Upper lobe of left lung (tissue), 6 donors: ENCODE measurements at regions not wholly inside any gene's neighbourhood (a gene's known extent, or its start where the extent isn't known, plus 50 kb on each side); places are given as distances from the start of the nearest gene placed in this dataset.

Experiments
- ATAC-seq, 2 donors: fragments of 200-7000 bp; cut with Tn5 transposase; one replicate each; pipeline ENCODE4 v1.9.1; 2022; ENCODE audit warnings: mild to moderate bottlenecking in 2 of 2, moderate library complexity in 2 of 2; ENCODE audit not compliant: low FRiP score in 2 of 2
- DNase-seq, 2 donors: peaks; one replicate each; pipeline ENCODE4 v3.0.0-alpha.2; 2019 to 2020
- H3K27ac ChIP-seq, 4 donors: fragments of 200-600 bp; sonication (generic); one replicate each; pipeline ENCODE4 v1.5.1; 2016 to 2019
- H3K27me3 ChIP-seq, 4 donors: fragments of 200-600 bp; sonication (generic); one replicate each; pipeline ENCODE4 v1.5.1; 2017 to 2019
- H3K36me3 ChIP-seq, 4 donors: fragments of 200-600 bp; sonication (generic); one replicate each; pipeline ENCODE4 v1.5.1; 2016 to 2019
- H3K4me1 ChIP-seq, 4 donors: fragments of 200-600 bp; sonication (generic); one replicate each; pipeline ENCODE4 v1.5.1; 2018 to 2019
- H3K4me3 ChIP-seq, 4 donors: fragments of 200-600 bp; sonication (generic); one replicate each; pipeline ENCODE4 v1.5.1; 2017 to 2019; ENCODE audit warnings: mild to moderate bottlenecking in 2 of 4, moderate library complexity in 1 of 4
- H3K9me3 ChIP-seq, 4 donors: fragments of 200-600 bp; sonication (generic); one replicate each; pipeline ENCODE4 v1.5.1; 2018 to 2019
- EP300 ChIP-seq, 4 donors: sonication (generic); formaldehyde crosslinking; IDR thresholded peaks; one replicate each; pipeline ENCODE4 v1.5.1; 2017; ENCODE audit warnings: antibody characterized with exemption in 4 of 4, control low read depth in 2 of 4
- POLR2A ChIP-seq, 4 donors: fragments of 450-650 bp; IDR thresholded peaks; one replicate each; pipeline ENCODE4 v1.5.1; 2016 to 2017; ENCODE audit warnings: antibody characterized with exemption in 4 of 4, mild to moderate bottlenecking in 2 of 4
- POLR2AphosphoS5 ChIP-seq, 2 donors: sonication (generic); formaldehyde crosslinking; IDR thresholded peaks; one replicate each; pipeline ENCODE4 v1.5.1; 2017; ENCODE audit warnings: antibody characterized with exemption in 2 of 2
- WGBS, 2 donors: methylation state at CpG; one replicate each; pipeline ENCODE4 v1.1.5; 2017 to 2018; 5-methylcytosine and 5-hydroxymethylcytosine counted together
- TF ChIP-seq, protein P1 (sequence below), 6 experiments: fragments of 450-650 bp in 4 of 6; fragments of 200-600 bp in 2 of 6; sonication (generic) in 2 of 6; IDR thresholded peaks; one replicate each; pipeline ENCODE4 v1.5.1; 2016 to 2019; ENCODE audit warnings: antibody characterized with exemption in 6 of 6
- donor health status: DM: no; HTN: no; CAD: no; lungs with moderate emphysema.
- donor health status: DM: no; HTN: yes; CAD: no; lungs with severe emphysema.

DNA sequence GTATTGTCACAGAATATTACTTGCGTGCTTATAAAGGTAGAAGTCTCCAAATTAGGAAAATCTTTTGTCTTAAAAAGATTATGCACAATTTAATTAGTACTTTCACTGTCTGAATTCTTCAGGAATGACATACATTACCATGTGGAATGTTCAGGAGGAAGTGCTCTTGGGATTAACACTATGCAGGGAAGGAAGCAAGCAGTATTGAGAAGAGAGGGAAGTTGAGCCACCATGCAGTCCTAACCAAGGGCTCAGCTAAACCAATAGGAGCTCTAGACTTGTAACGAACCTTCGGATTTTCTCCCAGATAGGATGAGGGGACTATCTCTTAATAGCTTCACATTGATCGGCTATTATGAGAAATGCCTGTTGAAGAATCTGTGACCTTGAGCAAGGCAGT, 918.4 kb upstream of the MANEA start:
- no peak for ATAC-seq
- WGBS, 2 donors, result 67 to 78% methylated on average over 4 of the region's 4 CpGs
- DNase-seq, result no peak
- H3K4me3 ChIP-seq, result no peak overlapping the region
- no peaks in the 10 kb centered on the region for H3K4me1 ChIP-seq
- H3K9me3 ChIP-seq, result peaks cover 0 to 4% (median 0%) of the 10 kb centered on the region in 4 donors
- TF ChIP-seq EP300 (IDR thresholded peaks at IDR 0.05), result no peak
- no peak for TF ChIP-seq POLR2A (IDR thresholded peaks at IDR 0.05)
- TF ChIP-seq POLR2AphosphoS5 (IDR thresholded peaks at IDR 0.05), result no peak
- TF ChIP-seq, protein P1, sequence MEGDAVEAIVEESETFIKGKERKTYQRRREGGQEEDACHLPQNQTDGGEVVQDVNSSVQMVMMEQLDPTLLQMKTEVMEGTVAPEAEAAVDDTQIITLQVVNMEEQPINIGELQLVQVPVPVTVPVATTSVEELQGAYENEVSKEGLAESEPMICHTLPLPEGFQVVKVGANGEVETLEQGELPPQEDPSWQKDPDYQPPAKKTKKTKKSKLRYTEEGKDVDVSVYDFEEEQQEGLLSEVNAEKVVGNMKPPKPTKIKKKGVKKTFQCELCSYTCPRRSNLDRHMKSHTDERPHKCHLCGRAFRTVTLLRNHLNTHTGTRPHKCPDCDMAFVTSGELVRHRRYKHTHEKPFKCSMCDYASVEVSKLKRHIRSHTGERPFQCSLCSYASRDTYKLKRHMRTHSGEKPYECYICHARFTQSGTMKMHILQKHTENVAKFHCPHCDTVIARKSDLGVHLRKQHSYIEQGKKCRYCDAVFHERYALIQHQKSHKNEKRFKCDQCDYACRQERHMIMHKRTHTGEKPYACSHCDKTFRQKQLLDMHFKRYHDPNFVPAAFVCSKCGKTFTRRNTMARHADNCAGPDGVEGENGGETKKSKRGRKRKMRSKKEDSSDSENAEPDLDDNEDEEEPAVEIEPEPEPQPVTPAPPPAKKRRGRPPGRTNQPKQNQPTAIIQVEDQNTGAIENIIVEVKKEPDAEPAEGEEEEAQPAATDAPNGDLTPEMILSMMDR (IDR thresholded peaks at IDR 0.05), result no peak
- H3K27ac ChIP-seq, result no peak overlapping the region
- H3K36me3 ChIP-seq, result no peaks in the 10 kb centered on the region
- no peaks in the 10 kb centered on the region for H3K27me3 ChIP-seq

DNA sequence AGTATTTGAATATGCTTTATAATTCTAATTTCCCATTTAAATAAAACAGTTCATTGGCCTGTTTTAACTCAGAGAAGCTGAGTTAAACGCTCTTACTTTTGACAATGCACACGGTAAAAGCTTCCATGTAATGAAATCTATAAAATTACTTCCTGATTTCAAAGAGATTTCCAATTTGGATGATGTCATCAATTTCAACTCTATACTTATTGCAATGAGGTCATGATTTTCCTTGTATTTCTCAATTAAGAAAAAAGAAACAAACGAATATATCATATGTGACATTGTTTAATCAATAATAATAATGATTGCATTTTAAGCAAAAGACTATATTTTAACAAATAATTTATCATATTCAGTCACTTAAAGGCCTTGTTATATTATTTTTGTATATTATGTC, 926.1 kb upstream of the MANEA start:
- DNase-seq (no peak), ATAC-seq (no peak)
- no peak overlapping the region for H3K27ac ChIP-seq
- no peak for TF ChIP-seq POLR2A (IDR thresholded peaks at IDR 0.05)
- no peak for TF ChIP-seq EP300 (IDR thresholded peaks at IDR 0.05)
- no peak for TF ChIP-seq POLR2AphosphoS5 (IDR thresholded peaks at IDR 0.05)
- TF ChIP-seq, protein P1 (IDR thresholded peaks at IDR 0.05), result no peak
- H3K36me3 ChIP-seq, result no peaks in the 10 kb centered on the region
- no peaks in the 10 kb centered on the region for H3K27me3 ChIP-seq
- WGBS, 2 donors, result 81 to 83% methylated on average over 3 of the region's 3 CpGs
- H3K4me1 ChIP-seq, result no peaks in the 10 kb centered on the region
- peaks cover 0 to 3% (median 0%) of the 10 kb centered on the region in 4 donors for H3K9me3 ChIP-seq
- H3K4me3 ChIP-seq, result no peak overlapping the region

DNA sequence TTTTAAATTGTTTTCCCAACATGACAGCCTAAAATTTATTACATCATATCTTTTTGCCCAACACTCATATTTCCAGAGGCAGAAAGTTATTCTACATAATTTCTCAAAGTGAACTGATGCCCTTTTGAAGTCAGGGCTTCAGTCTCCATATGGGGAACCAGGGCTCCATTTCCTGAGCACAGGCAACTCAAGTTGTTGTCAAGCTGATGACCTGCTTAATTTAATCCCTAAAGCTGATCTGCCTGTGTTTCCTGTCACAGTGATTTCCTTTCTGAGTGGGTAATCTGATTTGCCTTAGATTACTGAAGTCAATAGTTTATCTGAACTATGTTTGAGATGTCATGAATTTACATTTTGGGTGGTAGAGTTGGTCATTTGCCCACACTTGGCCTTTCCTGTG, 932.1 kb upstream of the MANEA start:
- TF ChIP-seq POLR2A (IDR thresholded peaks at IDR 0.05), result no peak
- TF ChIP-seq, protein P1 (IDR thresholded peaks at IDR 0.05), result no peak
- TF ChIP-seq POLR2AphosphoS5 (IDR thresholded peaks at IDR 0.05), result no peak
- TF ChIP-seq EP300 (IDR thresholded peaks at IDR 0.05), result no peak
- no peak for DNase-seq
- no peaks in the 10 kb centered on the region for H3K4me1 ChIP-seq
- no peaks in the 10 kb centered on the region for H3K9me3 ChIP-seq
- H3K36me3 ChIP-seq, result no peaks in the 10 kb centered on the region
- ATAC-seq, result no peak
- no peak overlapping the region for H3K27ac ChIP-seq
- H3K4me3 ChIP-seq, result no peak overlapping the region
- no peaks in the 10 kb centered on the region for H3K27me3 ChIP-seq

DNA sequence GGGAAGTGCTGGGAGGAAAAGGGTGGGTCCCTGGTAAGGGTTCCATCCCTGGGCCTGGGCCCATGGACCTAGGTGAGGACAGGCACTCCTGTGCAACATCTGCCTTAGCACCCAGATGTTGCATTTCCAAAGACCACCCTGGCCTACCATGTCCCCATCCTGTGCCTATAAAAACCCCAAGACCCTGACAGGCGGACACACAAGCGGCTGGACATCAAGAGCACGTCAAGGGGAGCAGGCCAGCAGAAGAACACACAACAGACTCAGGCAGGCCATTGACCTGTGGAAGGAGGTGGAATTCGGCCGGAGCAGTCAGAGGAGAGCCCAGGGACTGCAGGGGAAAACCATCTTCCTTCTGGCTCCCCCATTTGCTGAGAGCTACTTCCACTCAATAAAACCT, 937.8 kb upstream of the MANEA start:
- no peak overlapping the region for H3K27ac ChIP-seq
- H3K4me3 ChIP-seq, result no peak overlapping the region
- no peaks in the 10 kb centered on the region for H3K9me3 ChIP-seq
- TF ChIP-seq POLR2AphosphoS5 (IDR thresholded peaks at IDR 0.05) (no peak), EP300 (IDR thresholded peaks at IDR 0.05) (no peak), POLR2A (IDR thresholded peaks at IDR 0.05) (no peak)
- TF ChIP-seq, protein P1 (IDR thresholded peaks at IDR 0.05), result no peak
- WGBS, 2 donors, result 76 to 85% methylated on average over 5 of the region's 5 CpGs
- no peaks in the 10 kb centered on the region for H3K36me3 ChIP-seq
- no peaks in the 10 kb centered on the region for H3K27me3 ChIP-seq
- H3K4me1 ChIP-seq, result no peaks in the 10 kb centered on the region
- DNase-seq (no peak), ATAC-seq (no peak)

DNA sequence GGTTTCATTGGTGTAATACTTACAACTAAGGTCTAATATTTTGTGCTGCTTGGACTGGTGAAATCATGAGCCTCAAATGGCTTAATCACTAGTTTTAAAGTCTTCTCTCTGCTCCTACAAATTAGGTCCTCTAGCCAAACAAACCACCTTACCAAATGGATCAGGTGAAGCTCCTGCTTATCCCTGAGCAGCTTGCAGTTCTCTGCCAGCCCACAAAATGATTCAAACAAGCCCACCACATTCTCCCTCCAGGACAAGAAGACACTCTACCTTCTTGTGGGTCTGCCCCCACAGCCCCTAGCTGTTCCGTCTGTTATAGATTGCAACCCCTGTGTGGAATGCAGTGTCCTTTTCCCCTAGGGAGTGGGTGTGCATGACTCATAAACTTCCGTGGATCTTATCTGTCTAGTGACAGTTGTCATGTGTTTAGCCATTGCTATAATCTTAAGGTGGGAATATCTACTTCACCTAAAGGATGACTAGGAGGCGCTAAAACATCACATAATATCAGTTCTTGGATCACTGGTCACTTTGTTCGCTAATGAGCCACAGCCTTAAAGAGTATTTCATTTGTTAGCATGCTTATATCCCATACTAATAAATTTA, 940.5 kb upstream of the MANEA start:
- Histone ChIP-seq H3K36me3 (no peaks in the 10 kb centered on the region), H3K27me3 (no peaks in the 10 kb centered on the region), H3K9me3 (no peaks in the 10 kb centered on the region), H3K27ac (no peak overlapping the region), H3K4me3 (no peak overlapping the region), H3K4me1 (no peaks in the 10 kb centered on the region)
- TF ChIP-seq, protein P1 (IDR thresholded peaks at IDR 0.05), result no peak
- TF ChIP-seq POLR2AphosphoS5 (IDR thresholded peaks at IDR 0.05) (no peak), POLR2A (IDR thresholded peaks at IDR 0.05) (no peak), EP300 (IDR thresholded peaks at IDR 0.05) (no peak)
- no peak for DNase-seq
- WGBS, 2 donors, result 22 to 30% methylated on average over 4 of the region's 4 CpGs
- no peak for ATAC-seq
